ENCODE measurements at regions not wholly inside any gene's neighbourhood (a gene's known extent, or its start where the extent isn't known, plus 50 kb on each side); places are given as distances from the start of the nearest gene placed in this dataset.
"Not testable (repeated sequence)": the region's sequence is repeated elsewhere in the genome, so short reads cannot be mapped to it uniquely, and the experiment has no call there.

DNA sequence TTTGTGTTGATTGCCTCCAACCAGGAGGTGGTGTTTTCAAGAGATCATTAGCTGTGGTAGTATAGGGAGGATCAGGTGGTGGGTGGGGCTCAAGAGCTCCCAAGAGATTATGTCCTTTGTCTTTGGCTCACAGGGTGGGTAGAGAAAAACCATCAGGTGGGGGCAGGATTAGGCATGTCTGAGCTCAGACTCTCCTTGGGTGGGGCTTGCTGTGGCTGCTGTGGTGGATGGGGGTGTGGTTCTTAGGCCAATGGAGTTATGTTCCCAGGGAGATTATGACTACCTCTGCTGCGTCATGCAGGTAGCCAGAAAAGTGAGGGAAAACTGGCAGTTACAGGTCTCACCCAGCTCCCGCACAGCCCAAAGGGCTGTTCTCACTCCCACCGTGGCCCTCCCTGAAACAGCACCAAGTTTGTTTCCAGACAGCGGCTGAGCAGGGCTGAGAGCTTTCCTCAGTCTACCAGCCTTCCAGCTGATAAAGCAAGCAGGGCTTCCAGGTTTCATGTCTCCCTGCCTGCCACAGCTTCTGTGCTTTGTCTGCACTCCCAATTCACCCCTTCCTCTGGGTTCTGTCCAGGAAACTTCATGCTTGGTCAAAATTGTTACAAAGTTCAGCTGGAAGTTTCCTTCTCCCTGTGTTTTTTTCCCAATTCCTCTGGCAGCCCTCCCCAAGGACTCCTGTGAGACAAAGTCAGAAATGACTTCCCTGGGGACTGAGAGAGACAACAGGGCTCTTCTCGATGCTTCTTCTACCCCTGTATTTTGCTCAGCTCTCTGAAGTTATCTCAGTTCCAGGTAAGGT lies 481.1 kb upstream of the MAN1A1 start:
- intact Hi-C loops (cut with micrococcal nuclease), result no loop called here

DNA sequence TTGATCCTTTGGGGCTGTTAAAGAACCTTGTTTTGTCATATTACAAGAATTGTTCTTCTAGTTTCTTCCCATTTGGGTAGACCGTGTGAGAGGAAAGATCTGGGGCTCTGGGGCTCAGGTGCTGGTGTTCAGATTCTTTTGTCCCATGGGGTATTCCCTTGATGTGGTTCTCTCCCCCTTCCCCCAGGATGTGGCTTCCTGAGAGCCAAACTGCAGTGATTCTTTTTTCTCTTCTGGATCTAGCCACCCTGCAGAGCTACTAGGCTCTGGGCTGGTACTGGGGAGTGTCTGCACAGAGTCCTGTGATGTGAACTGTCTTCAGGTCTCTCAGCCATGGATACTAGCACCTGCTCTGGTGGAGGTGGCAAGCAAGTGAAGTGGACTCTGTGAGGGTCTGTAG lies 480.5 kb upstream of the MAN1A1 start:
- intact Hi-C loops (cut with micrococcal nuclease), result no loop called here

DNA sequence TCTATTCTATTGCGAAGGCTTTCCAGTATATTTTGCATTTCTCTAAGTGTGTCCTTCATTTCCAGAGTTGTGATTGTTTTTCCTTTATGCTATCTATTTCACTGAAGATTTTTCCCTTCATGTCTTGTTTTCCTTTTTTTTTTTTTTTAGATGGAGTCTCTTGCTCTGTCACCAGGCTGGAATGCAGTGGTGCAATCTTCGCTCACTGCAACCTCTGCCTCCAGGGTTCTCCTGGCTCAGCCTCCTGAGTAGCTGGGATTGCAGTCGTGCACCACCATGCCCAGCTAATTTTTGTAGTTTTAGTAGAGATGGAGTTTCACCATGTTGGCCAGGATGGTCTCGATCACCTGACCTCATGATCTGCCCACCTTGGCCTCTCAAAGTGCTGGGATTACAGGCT lies 479.9 kb upstream of the MAN1A1 start:
- intact Hi-C loops (cut with micrococcal nuclease), result not testable (repeated sequence)

DNA sequence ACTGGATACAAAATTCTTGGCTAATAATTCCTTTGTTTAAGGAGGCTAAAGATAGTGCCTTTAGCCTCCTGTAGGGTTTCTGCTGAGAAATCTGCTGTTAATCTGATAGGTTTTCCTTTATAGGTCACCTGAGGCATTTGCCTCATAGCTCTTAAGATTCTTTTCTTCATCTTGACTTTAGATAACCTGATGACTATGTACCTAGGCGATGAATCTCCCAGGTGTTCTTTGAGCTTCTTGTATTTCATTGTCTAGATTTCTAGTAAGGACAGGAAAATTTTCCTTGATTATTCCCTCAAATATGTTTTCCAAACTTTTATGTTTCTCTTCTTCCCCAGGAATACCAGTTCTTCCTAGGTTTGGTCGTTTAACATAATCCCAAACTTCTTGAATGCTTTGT lies 479.4 kb upstream of the MAN1A1 start:
- intact Hi-C loops (cut with micrococcal nuclease), result no loop called here

DNA sequence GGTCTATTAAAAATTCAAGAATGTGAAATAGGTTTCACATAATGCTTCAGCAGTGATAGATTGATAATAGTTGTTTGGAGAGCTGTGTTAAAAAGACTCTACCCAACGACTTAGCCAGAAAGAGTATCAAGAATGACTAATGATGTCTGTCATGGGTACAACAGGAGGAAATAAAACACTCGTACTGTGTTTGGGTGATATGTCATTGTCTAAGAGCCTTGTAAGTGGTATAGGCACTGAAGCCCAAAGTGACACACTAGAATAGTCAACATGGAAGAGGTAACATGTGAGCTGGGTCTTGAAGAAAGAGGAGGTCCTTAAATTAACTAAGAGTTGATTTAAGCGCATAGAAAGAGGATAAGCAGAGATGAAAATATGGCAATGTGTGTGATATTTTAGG lies 471.8 kb upstream of the MAN1A1 start:
- intact Hi-C loops (cut with micrococcal nuclease), result no loop called here

DNA sequence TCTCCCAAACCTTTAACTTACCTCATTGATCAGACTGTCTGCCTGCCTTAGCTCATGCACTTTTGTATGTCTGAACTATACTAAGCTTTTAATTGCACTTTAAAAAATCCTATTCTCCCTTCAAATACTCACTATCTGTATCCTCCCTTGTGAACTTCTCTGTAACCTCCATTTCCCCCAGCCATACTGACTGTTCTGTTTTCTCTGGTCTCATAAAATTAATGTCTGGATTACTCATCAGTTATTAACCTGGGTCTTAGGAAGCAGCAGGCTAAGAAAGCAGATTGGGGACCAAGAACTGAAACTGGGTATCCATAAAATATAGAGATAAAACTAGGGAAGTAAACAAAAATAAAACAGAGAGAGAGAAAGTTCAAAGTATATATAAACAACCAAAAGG lies 469.3 kb upstream of the MAN1A1 start:
- intact Hi-C loops (cut with micrococcal nuclease), result no loop called here

DNA sequence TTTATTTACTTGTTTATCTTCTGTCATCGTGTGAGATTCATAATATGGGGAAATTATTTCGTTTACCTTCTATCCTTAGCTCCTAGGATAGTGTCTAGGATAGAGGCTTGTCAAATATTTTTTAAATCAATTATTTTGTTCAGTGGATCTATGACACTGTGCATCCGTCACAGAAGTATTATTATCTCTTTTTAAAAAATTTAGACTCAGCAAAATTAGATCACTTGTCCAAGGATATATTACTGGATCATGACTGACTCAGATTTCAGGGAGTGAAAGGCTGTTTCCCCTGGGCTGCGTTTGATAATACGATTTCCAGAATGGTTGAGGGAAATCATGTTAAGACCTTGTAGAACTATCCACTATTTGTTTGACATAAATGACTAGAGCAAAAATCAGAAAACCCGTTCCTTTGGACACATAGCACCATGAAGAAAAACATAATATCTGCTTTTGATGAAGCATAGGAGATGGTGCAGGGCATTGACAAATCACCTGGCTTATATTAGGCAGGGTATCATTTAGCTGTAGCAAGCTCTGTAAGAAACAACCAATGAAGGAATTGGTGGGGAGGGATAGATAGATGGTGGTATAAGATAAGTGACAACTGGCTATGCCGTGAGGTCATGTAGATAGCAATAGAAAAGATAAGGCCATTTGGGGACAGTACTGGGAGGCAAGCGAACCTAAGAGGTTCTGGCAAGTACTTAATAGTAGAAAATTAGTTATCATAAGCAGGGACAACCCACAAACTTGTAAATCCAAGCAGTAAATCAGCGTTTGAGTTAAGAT lies 465.2 kb upstream of the MAN1A1 start:
- intact Hi-C loops (cut with micrococcal nuclease), result no loop called here

DNA sequence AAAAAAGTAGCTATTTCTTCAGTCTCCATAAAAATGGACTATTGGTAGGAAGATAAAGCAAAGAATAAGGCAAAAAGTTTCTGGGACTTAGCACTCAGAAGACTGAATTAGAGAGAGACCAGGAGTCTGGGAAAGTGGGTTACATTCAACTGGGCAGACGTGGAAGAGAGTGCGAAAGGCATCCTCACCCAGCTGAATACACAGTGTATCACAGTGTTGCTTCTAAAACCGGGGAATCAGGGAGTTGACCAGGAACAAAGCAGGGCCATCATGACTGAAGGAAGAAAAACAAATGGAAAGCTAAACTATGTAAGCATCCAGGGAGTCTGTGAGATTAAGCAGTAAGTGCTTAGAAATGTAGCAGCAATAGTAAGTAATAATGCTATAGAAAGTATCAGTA lies 452.9 kb upstream of the MAN1A1 start:
- intact Hi-C loops (cut with micrococcal nuclease), result no loop called here

DNA sequence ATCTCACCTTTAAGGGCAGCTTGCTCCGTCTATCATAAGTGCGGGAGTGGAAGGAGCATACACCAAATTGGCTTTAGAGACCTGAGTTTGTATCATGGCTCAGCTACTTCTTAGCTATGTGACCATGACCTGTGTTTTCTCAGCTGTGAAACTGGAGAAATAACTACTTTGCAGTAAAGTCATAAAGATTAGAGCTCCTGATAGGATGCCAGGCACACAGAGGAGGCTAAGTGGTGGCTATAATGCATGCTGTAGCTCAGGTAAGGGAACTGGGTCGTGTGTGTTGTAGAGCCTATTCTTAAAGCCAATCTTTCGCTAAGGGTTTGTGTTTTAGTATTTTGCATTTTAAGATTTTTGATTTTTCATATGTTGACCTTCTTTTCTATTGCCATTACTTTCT lies 451.5 kb upstream of the MAN1A1 start:
- intact Hi-C loops (cut with micrococcal nuclease), result no loop called here

DNA sequence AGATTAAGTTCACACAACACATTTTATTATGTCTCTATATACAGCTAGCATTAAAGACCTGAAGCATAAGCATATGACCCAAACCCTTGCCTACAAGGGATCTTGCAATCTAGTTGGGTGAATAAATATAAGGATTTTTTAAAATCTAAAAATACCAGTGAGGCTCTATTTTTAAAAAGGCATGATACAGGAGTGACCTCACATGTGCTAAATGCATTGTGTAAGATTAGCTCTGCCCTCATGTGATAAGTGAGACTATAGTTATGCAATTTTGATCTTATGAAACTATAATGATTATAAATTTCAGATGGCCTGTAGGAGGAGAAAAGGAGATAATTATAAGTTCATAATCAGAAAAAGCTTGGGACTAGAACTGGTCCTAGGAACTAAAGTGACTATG lies 451.0 kb upstream of the MAN1A1 start:
- intact Hi-C loops (cut with micrococcal nuclease), result no loop called here

DNA sequence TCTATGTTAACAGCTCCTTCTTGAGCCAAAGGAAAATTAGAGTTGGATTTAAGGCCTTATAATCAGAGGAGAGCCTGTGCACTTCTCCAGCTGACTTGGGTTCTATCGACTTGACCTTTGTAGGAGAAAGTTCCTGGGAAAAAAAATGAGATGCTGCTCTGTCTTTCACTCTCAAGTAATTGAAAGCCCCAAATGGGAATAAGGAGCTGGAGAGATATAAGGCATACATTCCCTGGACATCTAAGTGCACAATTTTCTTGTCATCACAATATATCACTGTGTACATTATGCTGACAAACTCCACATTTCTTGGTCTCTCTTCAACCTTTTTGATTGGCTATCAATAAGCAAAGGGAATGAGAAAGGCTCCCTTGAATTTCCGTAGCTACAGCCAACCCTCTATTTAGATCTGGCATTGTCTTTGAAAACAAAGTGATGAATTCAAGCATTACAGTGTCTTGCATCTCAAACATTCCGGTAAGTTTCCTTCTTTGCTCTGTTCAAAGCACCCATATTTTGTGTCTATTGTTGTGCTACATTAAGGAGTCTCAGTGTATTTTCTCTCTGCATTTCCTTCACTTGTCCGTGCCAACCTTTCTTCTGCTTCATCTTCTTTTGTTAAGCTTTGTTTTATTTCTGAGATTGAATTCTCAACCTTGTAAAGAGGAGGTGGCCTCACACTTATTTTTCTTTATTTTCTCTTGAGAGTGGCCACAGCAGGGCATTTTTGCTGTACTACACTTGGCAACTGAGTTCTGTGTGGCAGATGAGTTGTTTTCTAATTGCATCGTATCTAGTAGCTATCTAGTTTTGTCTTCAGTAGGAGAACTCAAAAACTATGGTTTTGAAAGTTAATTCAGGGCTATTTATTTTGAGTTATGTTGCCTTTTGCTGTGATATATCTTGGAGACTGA lies 450.3 kb upstream of the MAN1A1 start:
- intact Hi-C loops (cut with micrococcal nuclease), result no loop called here

DNA sequence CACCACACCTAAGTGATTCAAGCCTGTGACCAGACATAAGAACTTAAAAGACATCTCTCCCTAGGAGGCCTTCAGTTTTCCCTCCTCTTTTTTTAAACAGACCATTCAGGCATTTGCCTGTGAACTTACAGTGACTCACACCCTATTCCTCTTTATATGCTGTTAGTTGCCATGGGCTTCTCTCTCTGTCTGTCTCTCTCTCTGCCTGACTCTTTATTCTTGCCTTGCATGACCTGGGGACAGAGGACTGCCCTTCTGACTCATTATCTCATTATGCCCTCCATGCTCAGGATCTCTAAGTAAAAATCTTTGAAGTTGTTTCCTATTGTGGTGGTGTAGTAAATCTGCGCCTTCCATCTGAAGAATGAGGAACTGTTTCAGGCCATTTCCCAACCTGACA lies 442.2 kb upstream of the MAN1A1 start:
- intact Hi-C loops (cut with micrococcal nuclease), result no loop called here

DNA sequence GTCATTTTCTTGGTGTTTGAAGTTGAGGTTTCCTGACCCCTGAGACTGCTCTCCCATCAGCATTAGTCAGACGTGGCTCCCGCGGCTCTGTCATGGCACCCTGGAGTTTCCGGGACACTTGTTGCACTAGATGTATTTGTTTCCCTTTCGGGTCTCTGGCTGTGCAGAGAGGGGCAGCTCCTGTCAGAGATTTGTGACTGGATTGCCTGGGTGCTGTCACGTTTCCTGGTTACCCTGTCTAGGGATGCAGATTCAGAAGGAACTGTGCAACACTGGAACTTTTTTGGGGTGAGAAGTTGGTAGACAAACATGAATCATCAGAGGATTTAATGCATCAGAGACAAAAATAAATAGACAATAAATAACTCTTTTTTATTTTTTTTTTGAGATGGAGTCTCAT lies 431.8 kb upstream of the MAN1A1 start:
- intact Hi-C loops (cut with micrococcal nuclease), result no loop called here

DNA sequence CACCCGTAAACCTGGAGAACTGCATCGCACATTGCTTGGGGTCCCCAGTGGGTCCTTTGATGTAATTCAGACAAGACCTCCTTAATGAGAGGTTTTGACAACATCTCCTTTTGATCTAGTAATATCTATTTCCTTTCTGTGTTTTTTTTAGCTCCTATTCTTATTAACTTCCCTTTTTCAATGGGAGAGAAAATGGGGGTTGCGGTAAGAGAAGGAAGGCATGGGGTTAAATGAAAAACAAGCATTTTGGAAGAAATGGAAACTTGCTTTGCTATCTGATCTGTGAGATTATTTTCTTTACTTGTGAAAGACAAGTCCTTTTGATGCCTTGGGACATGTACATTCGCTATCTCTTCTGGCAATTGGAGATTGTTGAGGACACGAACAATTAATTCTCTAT lies 418.6 kb upstream of the MAN1A1 start:
- intact Hi-C loops (cut with micrococcal nuclease), result no loop called here

DNA sequence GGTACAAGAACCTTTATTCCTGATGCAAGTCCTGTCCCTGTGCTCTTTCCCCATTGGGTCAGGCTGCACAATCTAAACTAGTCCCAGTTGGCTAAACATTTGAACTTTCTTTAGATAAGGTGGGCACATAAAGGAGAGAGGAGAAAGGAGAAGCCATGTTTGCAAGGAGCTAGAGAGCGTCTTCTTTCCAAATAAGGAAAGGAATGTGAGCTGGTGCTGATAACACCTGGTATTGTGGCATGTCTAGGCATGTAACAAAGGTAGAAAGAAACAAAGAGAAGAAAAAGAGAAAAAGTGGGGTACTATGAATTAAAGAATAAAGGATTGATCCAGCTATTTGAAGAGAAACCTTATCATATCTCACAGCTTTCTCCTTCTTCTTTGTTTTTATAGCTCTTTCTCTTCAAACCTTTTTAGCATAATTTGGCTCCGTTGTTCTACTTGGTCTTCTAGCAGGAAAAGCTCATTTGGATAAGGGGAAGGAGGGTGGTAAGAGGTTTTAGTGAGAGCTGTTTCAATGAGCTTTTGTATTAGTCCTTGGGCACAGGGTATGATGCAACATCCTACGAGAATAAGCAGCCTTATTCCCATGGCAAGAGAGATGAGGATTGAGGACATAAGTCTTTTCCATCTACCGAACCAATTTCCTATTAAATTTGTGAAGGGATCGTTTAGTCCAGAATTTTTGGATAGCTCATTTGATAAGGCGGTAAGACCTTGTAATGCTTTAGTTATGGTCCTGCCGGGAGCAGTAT lies 415.5 kb upstream of the MAN1A1 start:
- intact Hi-C loops (cut with micrococcal nuclease), result no loop called here

DNA sequence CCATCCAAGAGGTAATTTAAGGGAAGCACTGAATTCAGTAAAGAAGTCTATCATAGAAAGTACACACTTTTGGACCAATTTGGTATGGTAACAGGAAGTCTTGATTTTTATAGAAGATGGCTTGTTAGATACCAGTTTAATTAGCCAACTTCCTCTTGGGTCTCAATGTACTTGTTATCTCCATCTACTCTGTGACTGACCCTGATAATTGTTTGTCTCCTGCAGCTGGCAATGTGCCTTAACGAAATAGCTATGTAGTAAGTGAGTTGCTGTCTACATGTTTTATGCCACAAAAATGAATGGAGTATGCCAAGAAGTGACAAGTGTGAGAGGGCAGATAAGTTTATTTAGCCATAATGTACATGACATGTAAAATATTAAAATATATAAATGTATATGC lies 410.5 kb upstream of the MAN1A1 start:
- intact Hi-C loops (cut with micrococcal nuclease), result no loop called here

DNA sequence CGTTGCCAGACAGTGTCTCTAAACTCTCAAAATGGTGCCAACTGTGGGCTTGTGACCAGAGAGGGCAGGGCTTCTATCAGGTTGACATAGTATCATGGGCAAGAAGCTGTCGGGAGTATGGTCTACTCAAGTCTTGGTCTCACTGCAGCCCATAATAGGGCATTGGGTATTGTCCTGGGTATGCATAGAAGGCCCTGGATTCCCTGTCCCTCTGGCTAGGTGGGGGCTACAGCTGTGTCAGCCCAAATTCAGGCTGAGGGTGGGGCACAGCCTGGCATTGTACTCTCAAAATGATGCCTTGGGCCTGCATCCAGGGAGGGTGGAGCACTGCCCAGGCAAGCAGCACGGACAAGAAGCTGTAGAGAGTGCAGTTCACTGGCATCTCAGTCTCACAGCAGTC lies 408.8 kb upstream of the MAN1A1 start:
- intact Hi-C loops (cut with micrococcal nuclease), result no loop called here

DNA sequence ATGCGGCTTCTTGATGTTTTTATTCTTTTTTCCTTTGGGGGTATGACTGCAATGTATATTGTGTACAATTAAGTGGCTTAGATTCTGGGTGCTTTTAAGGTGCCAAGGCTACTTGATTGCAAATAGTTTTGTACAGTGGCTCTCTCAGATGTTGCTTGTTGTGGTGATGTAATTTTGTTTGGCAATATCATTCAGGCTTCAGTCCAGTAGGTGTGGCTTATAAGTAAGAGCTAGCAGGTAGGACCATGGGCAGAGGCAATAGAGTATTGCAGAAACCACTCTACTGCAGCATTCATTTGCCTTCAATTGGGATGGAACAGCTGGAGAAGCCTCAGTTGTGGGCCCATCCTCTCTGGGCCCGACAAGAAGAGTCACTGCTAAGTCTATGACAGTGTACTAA lies 407.9 kb upstream of the MAN1A1 start:
- intact Hi-C loops (cut with micrococcal nuclease), result no loop called here

DNA sequence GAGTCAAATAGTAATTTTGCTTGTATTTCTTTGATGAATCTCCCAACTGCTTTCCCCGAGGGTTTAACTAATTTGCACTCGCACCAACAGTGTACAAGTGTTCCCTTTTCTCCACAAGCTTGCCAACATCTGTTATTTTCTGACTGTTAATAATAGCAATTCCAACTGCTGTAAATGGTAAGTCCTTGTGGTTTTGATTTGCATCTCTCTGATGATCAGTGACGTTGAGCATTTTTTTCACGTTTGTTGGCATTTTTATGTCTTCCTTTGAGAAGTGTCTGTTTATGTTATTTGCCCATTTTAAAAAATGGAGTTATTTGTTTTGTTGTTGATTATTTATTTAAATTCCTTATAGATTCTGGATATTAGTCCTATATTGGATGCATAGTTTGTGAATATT lies 399.8 kb upstream of the MAN1A1 start:
- intact Hi-C loops (cut with micrococcal nuclease), result loop anchor here (10.0 kb wide), 1 partner anchor 1555 kb away; no protein-coding TSS in a partner anchor

DNA sequence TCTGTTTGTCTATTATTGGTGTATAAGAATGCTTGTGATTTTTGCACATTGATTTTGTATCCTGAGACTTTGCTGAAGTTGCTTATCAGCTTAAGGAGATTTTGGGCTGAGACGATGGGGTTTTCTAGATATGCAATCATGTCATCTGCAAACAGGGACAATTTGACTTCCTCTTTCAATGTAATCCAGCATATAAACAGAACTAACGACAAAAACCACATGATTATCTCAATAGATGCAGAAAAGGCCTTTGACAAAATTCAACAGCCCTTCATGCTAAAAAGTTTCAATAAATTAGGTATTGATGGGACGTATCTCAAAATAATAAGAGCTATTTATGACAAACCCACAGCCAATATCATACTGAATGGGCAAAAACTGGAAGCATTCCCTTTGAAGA lies 399.0 kb upstream of the MAN1A1 start:
- intact Hi-C loops (cut with micrococcal nuclease), result loop anchor here (10.0 kb wide), 1 partner anchor 1556 kb away; no protein-coding TSS in a partner anchor
